GM18907 (cell line): ENCODE measurements at regions not wholly inside any gene's neighbourhood (a gene's known extent, or its start where the extent isn't known, plus 50 kb on each side); places are given as distances from the start of the nearest gene placed in this dataset.
A peak's percentile ranks its signal among the peaks of the same experiment; 100 is the strongest.

Source experiments
- ATAC-seq: cut with Tn5 transposase; IDR thresholded peaks from one replicate; pipeline ENCODE4 v1.9.1; 2021; ENCODE audit warnings: mild to moderate bottlenecking, moderate library complexity; ENCODE audit not compliant: unreplicated experiment

- ATAC-seq, result no peak
These were observed 124.6 kb upstream of the BCL2L14 start for GRCh38 chr12:11946161-11946560.

DNA sequence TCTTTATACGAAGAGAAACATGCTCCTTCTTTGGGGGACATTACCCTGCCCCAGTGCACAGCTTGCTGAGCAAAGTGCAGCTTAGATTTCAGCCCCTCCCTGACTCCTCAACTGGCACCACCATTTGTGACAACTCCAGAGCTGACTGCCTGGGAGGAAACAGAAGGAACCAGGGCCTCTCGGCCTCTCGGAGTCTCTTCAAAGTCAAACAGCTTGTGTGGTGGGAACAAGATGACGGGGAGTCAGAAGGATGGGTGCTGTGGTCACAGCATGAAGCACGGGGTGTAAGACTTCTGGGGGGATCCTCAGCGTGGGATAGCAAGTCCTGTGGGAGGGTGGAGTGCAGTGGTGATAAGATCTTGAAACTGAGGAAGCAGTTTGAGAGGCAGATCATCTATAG, 123.5 kb upstream of the BCL2L14 start:
- no peak for ATAC-seq

GRCh38 chr12:11949738-11950411, 120.9 kb upstream of the BCL2L14 start:
- ATAC-seq, result no peak

GRCh38 chr12:11951209-11951608, 119.5 kb upstream of the BCL2L14 start:
- no peak for ATAC-seq

DNA sequence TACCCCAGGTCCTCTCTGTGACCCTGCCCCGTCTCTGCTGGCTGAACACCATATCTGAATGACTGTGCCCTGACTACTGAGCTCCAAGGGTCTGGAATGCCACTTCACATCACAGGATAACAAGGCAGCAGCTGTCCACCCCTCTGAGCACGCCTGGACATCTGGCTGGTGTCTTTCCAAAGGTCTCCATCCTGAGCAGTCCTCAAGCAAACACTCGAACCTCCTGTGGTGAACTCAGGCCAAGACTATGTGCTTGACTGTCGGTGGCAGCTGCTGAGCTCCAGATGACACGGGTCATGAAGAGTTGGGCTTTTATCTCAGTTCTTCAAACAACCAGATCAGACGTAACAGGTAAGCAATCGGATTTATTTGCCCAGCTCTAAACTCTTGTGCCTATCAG, 117.2 kb upstream of the BCL2L14 start:
- no peak for ATAC-seq

- ATAC-seq, result peak; percentile 48
These were observed 116.6 kb upstream of the BCL2L14 start for GRCh38 chr12:11954181-11954580.

GRCh38 chr12:11958221-11959091, 112.3 kb upstream of the BCL2L14 start:
- no peak for ATAC-seq

DNA sequence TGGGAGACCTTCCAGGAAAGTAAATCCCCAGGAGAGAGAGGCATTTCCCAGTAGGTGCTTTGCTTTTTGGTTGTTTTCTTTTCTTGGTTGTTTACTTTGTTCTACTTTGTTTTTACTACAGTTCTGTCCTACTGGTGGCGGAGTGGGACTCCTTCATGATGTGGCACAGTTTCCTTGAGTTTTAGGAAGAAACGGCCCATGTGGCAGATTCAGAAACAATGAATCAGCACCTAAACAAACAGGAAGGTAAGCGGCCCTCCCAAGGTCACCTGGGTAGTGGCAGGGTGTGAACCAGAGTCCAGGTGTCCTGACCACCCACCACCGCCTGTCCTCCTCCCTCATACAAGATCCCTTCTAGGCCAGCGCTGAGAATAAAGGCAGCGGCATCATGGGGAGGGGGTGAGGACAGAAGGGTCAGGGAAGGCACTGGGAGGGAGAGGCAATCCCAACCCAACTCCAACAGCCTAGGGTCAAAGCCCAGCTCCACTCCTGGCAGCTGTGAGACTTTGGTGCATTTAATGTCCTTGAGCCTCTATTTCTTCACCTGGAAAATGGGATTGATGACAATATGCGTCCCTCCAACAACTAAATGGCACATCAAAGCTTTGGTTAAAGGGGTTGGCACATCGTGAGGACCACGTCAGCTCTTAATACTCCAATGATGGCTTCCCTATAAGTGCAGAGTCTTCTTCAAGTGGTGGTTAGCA, 111.5 kb upstream of the BCL2L14 start:
- no peak for ATAC-seq

DNA sequence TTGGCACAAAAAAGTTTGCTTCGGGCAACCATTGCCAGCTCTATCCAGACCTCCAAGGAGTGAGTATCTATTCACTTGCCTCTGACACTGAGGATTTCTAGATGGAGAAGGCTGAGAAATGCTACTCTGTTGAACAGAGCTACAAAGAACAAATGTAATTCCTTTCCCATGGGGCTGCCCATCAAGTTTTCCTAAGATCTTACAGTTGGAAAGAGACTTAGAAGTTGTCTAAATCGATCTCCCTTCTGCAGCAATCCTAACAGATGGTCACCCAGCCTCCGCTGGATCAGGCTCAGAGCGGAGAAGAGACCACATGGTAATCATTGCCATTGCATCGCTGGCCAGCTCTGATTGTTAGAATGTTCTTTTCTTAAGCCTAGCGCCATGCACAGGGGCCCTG, 110.1 kb upstream of the BCL2L14 start:
- no peak for ATAC-seq

DNA sequence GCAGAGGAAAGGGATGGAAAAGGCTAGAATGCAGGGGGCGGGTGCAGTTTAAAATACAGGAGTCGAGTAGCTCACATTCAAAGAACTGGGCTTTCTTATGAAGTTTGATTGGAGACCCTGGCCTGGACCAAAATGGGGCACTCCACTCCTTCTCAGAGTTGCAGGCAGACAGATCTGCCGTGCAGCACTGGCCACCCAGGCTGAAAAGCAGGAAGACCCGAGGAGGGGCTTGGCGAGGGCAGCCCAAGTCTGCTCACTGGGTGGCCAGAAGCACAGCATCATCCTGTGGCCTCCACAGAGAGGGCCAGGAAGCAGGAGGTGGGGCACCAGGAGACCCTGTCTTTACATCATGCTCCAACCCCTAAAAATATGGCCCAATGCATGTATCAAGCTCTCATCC, 109.1 kb upstream of the BCL2L14 start:
- no peak for ATAC-seq

- no peak for ATAC-seq
These were observed 107.9 kb upstream of the BCL2L14 start for GRCh38 chr12:11962860-11963259.

DNA sequence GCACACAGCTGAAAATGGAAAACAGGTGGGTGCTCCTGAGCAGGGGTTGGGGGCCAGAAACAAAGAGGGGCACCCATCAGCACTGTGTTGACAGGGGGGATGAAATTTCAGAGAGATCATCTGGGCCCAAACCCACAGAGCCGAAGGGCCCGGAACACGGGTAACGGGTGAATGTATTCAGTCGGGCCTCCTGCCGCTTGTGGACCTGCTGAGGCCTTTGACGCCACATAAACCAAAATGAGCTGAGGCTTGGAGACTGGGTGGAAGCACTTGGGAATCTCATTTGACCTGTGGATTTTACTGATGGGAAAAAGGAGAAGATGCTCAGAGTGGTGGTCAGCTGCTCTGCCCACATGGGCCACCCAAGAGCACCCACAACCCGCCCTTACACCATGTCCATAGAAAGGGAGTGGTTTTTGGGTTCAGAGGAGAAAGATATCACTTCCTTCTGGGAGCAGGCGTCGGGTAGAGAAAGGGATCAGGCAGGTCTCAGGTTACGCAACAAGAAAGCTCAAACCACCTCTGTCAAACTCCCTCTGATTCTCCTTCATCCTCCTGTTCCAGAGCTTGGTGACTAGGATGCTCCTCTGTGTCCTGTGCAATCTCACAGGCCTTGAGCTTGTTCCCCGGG, 106.8 kb upstream of the BCL2L14 start:
- ATAC-seq, result no peak

- ATAC-seq, result no peak
These were observed 105.4 kb upstream of the BCL2L14 start for GRCh38 chr12:11965258-11965910.

DNA sequence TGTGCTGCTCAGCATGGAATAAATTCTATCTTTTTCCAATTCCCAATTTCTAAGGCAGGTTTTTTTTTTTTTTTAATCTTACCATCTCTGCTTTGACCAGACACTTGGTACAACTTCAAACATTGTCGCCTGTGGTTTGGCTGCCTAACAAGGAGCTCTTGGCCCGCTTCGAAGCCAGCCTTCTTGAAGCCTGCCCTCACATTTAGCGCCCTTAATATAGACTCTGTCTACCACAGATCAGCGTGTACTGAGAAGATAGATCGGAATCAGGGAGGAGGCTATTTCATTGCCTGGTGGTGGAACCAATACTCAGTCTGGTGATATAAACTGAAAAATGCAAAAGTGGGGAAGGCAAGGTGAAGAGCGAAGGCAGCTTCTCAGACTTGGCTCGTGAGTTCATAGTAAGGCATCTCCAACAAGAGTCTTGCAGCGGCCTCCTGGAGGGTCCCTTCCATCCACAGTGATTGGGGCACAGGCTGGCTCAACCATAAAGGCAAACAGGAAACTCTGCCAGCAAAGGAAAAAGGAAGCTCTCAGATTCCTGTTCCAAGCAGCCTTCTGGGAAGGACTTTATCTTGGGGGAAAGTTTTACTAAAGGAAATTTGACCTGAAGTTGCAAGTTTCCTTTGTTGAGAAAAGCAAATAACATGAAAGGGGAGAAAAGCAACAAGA, 103.2 kb upstream of the BCL2L14 start:
- ATAC-seq, result no peak

- no peak for ATAC-seq
These were observed 102.7 kb upstream of the BCL2L14 start for GRCh38 chr12:11968048-11968383.

DNA sequence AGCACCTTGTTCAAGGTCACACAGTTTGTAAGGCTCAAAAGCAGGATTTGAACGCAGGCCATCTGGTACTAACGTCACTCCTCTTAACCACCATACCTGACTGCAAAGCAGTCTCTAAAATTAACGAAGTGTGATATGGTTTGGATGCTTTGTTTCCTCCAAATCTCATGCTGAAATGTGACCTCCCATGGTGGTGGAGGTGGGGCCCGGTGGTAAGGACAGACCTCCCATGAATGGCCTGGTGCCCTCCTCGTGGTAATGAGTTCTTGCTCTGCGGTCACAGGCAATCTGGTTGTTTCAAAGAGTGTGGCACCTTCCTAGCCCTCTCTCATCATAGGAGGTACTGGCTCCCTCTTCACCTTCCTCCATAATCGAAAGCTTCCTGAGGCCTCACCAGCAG, 102.2 kb upstream of the BCL2L14 start:
- ATAC-seq, result no peak

DNA sequence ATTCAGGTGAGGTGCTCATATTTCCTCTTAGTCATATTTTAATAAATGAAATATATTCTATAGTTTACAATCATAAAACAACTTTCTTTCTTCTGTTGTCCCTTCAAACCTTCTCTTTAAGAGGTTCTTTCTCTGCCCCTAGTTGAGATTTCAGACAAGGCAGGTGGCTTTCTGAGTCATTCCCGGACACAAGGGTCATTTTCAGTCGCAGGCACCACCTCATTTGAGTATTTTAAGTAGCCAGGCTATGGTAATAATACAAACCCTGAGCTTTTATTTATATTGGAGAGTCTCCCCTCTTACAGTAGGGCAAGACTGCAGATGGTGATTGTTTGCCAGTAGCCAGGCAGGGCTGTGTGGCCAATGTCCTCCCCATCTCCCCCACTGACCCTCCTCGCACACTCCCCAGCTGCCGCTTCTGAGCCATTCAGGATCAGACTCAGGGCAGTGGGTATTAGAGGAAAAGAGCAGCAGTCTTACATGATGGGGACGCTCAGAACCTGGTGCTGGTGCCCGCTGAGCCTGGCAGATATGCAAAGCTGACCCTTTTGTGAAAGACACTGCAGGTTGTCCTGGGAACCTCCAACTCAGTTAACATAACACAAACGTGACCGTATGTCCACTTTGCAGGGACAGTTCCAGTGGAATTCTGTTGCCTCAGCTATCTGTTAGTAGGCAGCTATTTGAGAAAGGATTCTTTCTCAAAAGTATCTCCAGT, 101.1 kb upstream of the BCL2L14 start:
- peak; percentile 78 for ATAC-seq

DNA sequence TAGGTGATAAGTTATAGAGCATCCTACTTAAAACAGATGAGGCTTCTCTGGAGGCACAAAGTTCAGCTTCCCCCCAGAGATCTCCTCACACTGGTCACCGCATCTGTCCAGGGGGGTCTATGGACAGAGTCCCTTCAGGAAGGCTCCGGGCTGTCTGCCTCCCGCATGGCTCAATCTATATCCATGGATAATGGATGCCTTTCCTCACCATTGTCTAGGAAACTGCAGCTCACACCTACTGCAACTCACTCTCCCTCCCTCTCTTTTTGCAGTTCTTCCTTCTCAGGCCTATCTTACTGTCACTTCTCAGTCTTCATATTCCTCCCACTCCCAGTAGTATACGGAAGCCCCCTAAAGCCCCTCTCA, 100.6 kb upstream of the BCL2L14 start:
- no peak for ATAC-seq

DNA sequence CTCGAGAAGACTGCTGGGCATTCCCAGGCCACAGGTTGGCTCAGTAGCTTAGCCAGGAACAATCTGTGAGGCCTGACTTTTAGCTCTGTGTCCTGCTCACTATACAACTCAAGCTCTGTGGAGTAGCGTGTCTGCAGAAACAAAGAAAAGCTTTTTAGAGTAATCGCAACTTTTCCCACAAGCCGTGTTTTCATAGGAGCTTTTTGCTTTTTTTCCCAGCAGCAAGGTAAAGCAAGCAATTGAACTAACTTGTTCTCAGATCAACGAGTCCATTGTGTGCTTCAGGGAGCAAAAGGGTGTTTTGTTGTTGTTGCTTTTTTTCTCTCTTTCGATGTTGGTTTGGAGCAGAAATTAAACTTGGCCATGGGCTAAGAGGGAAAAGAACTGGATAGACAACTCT, 97.3 kb upstream of the BCL2L14 start:
- no peak for ATAC-seq

DNA sequence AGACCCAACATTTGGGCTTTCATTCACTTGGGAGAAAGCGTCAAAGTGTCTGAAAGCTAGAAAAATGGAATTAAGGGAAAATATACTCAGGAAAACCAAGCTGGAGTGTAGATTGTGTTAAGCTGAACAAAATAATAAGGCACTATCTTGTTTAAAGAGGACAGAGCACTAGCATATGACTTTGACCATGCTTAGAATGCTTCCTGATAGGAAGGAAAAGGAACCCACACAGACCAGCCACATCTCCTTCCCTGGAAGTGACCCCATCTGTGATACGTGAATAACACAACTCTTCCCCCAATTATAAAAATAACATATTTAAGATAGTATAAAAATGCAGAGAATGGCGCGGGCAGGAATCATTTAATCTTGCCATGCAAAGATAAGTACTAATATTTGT, 94.7 kb upstream of the BCL2L14 start:
- no peak for ATAC-seq
